AG04450 (cell line): ENCODE measurements at regions not wholly inside any gene's neighbourhood (a gene's known extent, or its start where the extent isn't known, plus 50 kb on each side); places are given as distances from the start of the nearest gene placed in this dataset. TPM values are rescaled to one million over a fixed set of nuclear protein-coding genes. Genes with fewer than 3 reads are reported as not detected.

Experiments used
- CTCF ChIA-PET: fragments of 300-600, 350-600 bp; formaldehyde crosslinking; extraction: SDS; loops from one replicate; lab custom pipeline; 2022; ENCODE audit warnings: antibody characterized with exemption, inconsistent platforms; lab: Charles Lee
- POLR2A ChIA-PET: fragments of 350-600 bp; formaldehyde crosslinking; extraction: SDS; loops from one replicate; lab custom pipeline; 2021; ENCODE audit warnings: antibody characterized with exemption, inconsistent platforms; lab: Yijun Ruan, JAX
- DNase-seq: peaks from one replicate; pipeline ENCODE4 v3.0.0-alpha.2; 2011; ENCODE audit warnings: low read depth, low spot score
- H3K27ac ChIP-seq: one replicate; pipeline ENCODE4 v1.5.1; 2012; ENCODE audit warnings: low read depth, low read length, control low read depth
- H3K27me3 ChIP-seq: one replicate; pipeline ENCODE4 v1.6.0; 2012; ENCODE audit warnings: low read length; ENCODE audit not compliant: control insufficient read depth, insufficient read depth
- H3K4me3 ChIP-seq: 2 replicates; pipeline ENCODE4 v1.5.1; 2011; ENCODE audit warnings: mild to moderate bottlenecking, low read depth, low read length, control low read depth
- H3K9me3 ChIP-seq: 2 replicates; pipeline ENCODE4 v1.5.1; 2012; ENCODE audit warnings: low read length; ENCODE audit not compliant: control insufficient read depth, insufficient read depth
- small RNA-seq: library from RNA; depleted of rRNA; stranded (forward); fragments of <200 nt; gene quantifications from one replicate; pipeline ENCODE3, GENCODE V24; 2012; ENCODE audit warnings: low read depth; ENCODE audit not compliant: insufficient read length
- TF ChIP-seq, protein P1 (sequence below): IDR thresholded peaks from 2 replicates; pipeline ENCODE4 v1.5.1; 2011; ENCODE audit warnings: low read depth, low read length, control low read depth, inconsistent platforms

- ChIA-PET POLR2A (no interaction called here), CTCF (interaction anchor here (0.8 kb wide), 1 partner anchor 166 kb away, joined by 3 read pairs; no protein-coding TSS in a partner anchor)
- H3K9me3 ChIP-seq: no peaks in the 10 kb centered on the region
- no peaks in the 10 kb centered on the region for H3K27me3 ChIP-seq
- TF ChIP-seq, protein P1, sequence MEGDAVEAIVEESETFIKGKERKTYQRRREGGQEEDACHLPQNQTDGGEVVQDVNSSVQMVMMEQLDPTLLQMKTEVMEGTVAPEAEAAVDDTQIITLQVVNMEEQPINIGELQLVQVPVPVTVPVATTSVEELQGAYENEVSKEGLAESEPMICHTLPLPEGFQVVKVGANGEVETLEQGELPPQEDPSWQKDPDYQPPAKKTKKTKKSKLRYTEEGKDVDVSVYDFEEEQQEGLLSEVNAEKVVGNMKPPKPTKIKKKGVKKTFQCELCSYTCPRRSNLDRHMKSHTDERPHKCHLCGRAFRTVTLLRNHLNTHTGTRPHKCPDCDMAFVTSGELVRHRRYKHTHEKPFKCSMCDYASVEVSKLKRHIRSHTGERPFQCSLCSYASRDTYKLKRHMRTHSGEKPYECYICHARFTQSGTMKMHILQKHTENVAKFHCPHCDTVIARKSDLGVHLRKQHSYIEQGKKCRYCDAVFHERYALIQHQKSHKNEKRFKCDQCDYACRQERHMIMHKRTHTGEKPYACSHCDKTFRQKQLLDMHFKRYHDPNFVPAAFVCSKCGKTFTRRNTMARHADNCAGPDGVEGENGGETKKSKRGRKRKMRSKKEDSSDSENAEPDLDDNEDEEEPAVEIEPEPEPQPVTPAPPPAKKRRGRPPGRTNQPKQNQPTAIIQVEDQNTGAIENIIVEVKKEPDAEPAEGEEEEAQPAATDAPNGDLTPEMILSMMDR: no peak
- H3K27ac ChIP-seq: no peak overlapping the region
- no peak for DNase-seq
- H3K4me3 ChIP-seq: no peak overlapping the region
Observed at GRCh38 chr10:125214283-125214570, 53.9 kb upstream of the CTBP2 start.

DNA sequence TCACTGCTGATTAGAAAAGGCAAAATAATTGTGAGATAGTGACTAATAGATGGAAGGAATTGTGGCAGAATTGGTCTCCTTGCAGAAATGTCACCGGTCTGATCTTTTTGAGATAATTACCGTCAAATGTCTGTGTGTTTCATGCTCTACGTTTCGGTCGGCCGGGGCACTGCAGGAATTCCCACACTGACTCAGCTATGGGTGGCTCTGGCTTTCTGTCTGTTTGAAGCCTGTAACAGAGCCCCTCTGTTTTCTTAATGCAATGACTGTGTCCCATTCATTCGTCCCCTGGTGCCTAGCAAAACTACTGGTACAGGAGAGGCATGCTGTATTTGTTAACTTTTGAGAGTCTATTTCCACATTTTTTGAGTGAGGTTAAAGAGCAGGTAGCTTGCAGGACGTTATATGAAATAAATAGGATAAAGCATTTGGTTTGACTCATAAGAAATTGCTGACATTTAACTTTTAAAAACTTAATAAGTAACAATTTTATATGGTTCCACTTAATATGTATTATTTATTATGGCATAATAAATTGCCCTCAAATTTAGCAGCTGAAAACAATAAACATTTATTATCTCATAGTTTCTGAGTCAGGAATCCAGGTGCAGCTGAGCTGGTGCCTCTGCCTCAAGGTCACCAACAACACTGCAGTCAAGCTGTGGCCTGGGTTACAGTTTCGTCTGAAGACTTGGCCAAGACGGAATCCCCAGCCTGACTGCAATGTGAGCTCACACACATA lies 53.3 kb upstream of the CTBP2 start:
- H3K27me3 ChIP-seq: peaks cover 1% of the 10 kb centered on the region
- ChIA-PET CTCF (interaction anchor here (0.8 kb wide), 1 partner anchor 166 kb away, joined by 3 read pairs; no protein-coding TSS in a partner anchor), POLR2A (no interaction called here)
- no peak overlapping the region for H3K27ac ChIP-seq
- TF ChIP-seq, protein P1: no peak
- DNase-seq: no peak
- no peak overlapping the region for H3K4me3 ChIP-seq
- H3K9me3 ChIP-seq: no peaks in the 10 kb centered on the region; the same call in 1 of the 2 replicates

DNA sequence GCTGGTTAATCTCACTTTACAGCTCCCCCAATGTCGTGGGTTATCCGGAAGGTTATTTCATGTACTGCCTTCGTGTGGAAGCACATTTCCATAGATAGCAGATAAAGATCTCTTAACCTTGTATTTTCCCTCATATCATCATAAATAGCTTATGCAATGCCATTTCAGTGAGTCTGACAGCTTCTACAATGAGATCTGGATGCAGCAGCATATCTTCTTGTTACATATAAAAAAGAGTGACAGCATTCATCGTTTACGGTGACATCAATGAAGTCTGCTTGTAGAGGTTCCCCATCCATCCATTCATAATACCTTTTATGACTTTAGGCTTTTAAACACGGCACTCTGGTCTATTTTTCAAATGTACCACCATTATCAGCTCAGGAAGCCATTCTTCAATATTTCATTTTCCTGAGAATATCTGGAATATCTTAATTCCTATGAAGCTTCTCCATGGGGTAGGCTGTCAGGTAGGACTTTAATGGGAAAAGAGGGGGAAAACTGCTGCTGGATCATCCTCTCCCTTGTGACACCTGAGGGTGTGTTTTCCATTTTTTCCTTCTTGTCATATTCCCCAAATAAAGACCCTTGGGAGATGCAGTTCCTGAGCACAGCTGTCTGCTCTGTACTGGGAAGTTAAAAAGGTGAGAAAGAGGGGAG lies 51.9 kb upstream of the CTBP2 start:
- DNase-seq: no peak
- H3K4me3 ChIP-seq: no peak overlapping the region
- CTCF ChIA-PET: no interaction called here
- peaks cover 4% of the 10 kb centered on the region for H3K27me3 ChIP-seq
- no peak overlapping the region for H3K27ac ChIP-seq
- no peaks in the 10 kb centered on the region; the same call in 1 of the 2 replicates for H3K9me3 ChIP-seq
- TF ChIP-seq, protein P1: no peak
- POLR2A ChIA-PET: interaction anchor here (0.6 kb wide), 1 partner anchor 52 kb away, joined by 8 read pairs; no protein-coding TSS in a partner anchor

Small RNAs in the stretch of these regions (small RNA-seq; reads per million reads assigned to genes)
- not detected for gene RPS27P18
